Ishikawa (cell line): ENCODE measurements at regions not wholly inside any gene's neighbourhood (a gene's known extent, or its start where the extent isn't known, plus 50 kb on each side); places are given as distances from the start of the nearest gene placed in this dataset.

Experiments used
- CEBPB ChIP-seq: IDR thresholded peaks from 2 replicates; pipeline ENCODE4 v1.6.1; 2012
- CREB1 ChIP-seq: IDR thresholded peaks from 2 replicates; pipeline ENCODE4 v1.6.1; 2012; ENCODE audit warnings: low read depth
- EGR1 ChIP-seq: IDR thresholded peaks from 2 replicates; pipeline ENCODE4 v1.6.1; 2012
- EP300 ChIP-seq: IDR thresholded peaks from 2 replicates; pipeline ENCODE4 v1.6.1; 2012; ENCODE audit warnings: borderline replicate concordance
- FOXM1 ChIP-seq: IDR thresholded peaks from 2 replicates; pipeline ENCODE4 v1.6.1; 2012; ENCODE audit warnings: low read depth, borderline replicate concordance
- NFIC ChIP-seq: IDR thresholded peaks from 2 replicates; pipeline ENCODE4 v1.6.1; 2012
- RAD21 ChIP-seq: IDR thresholded peaks from 2 replicates; pipeline ENCODE4 v1.6.1; 2012; ENCODE audit warnings: low read depth
- TAF1 ChIP-seq: IDR thresholded peaks from 2 replicates; pipeline ENCODE4 v1.6.1; 2012; ENCODE audit warnings: low read depth, mild to moderate bottlenecking
- TCF12 ChIP-seq: IDR thresholded peaks from 2 replicates; pipeline ENCODE4 v1.6.1; 2012; ENCODE audit warnings: low read depth
- TEAD4 ChIP-seq: IDR thresholded peaks from 2 replicates; pipeline ENCODE4 v1.6.1; 2012
- YY1 ChIP-seq: IDR thresholded peaks from 2 replicates; pipeline ENCODE4 v1.6.1; 2012; ENCODE audit warnings: low read depth
- ZBTB7A ChIP-seq: IDR thresholded peaks from 2 replicates; pipeline ENCODE4 v1.6.1; 2012; ENCODE audit warnings: low read depth
- TF ChIP-seq, protein P1 (sequence below): IDR thresholded peaks from 2 replicates; pipeline ENCODE4 v1.6.1; 2012
- TF ChIP-seq, protein P2 (sequence below): IDR thresholded peaks from 2 replicates; pipeline ENCODE4 v1.6.1; 2012
- TF ChIP-seq, protein P3 (sequence below): IDR thresholded peaks from 2 replicates; pipeline ENCODE4 v1.6.1; 2012; ENCODE audit warnings: low read depth, mild to moderate bottlenecking

DNA sequence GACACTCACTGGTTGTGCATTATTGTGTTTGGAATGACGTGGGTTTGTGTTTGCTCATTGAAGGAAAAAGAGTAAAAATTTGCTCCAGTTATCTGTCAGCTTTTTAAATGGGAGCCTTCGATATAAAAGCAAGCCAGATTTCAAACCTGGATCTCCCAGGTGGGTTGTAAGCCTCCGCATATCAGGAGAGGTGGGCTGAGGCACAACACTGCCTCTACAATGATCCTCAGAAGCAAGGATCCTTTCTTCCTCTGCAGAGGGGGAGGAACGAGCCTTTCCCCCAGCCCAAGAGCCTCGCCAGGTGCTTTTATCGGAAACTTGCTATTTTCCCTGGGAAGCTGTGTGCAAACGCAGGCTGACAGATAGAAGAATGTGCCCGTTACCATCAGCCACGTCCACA is 331.0 kb upstream of the MGMT start:
- TF ChIP-seq EP300 (no peak), NFIC (no peak), EGR1 (no peak), RAD21 (no peak), CREB1 (no peak), FOXM1 (no peak), TEAD4 (no peak), ZBTB7A (no peak), YY1 (no peak), TCF12 (no peak), CEBPB (no peak), TAF1 (no peak)
- TF ChIP-seq, protein P1, sequence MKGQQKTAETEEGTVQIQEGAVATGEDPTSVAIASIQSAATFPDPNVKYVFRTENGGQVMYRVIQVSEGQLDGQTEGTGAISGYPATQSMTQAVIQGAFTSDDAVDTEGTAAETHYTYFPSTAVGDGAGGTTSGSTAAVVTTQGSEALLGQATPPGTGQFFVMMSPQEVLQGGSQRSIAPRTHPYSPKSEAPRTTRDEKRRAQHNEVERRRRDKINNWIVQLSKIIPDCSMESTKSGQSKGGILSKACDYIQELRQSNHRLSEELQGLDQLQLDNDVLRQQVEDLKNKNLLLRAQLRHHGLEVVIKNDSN = no peak
- TF ChIP-seq, protein P2, sequence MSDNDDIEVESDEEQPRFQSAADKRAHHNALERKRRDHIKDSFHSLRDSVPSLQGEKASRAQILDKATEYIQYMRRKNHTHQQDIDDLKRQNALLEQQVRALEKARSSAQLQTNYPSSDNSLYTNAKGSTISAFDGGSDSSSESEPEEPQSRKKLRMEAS = no peak
- TF ChIP-seq, protein P3, sequence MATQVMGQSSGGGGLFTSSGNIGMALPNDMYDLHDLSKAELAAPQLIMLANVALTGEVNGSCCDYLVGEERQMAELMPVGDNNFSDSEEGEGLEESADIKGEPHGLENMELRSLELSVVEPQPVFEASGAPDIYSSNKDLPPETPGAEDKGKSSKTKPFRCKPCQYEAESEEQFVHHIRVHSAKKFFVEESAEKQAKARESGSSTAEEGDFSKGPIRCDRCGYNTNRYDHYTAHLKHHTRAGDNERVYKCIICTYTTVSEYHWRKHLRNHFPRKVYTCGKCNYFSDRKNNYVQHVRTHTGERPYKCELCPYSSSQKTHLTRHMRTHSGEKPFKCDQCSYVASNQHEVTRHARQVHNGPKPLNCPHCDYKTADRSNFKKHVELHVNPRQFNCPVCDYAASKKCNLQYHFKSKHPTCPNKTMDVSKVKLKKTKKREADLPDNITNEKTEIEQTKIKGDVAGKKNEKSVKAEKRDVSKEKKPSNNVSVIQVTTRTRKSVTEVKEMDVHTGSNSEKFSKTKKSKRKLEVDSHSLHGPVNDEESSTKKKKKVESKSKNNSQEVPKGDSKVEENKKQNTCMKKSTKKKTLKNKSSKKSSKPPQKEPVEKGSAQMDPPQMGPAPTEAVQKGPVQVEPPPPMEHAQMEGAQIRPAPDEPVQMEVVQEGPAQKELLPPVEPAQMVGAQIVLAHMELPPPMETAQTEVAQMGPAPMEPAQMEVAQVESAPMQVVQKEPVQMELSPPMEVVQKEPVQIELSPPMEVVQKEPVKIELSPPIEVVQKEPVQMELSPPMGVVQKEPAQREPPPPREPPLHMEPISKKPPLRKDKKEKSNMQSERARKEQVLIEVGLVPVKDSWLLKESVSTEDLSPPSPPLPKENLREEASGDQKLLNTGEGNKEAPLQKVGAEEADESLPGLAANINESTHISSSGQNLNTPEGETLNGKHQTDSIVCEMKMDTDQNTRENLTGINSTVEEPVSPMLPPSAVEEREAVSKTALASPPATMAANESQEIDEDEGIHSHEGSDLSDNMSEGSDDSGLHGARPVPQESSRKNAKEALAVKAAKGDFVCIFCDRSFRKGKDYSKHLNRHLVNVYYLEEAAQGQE = no peak

DNA sequence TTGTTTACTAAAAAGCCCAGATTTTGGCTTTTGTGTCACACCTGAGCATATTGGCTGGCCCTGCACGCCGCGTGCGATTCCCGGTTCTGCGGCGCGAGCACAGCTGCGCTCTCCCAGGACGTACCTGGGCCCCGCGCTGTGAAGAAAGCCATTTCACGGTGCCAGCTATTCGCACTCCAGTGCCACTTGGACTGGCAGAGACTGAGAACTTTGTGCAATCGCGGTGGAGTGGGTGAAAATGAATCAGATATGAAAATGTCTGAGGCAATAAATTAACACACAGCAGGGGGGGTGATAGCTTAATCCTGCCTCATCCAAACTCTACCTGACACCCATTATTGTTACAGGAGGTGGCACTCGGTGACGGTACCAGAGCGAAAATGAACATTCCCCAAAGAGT is 330.1 kb upstream of the MGMT start:
- no peak for TF ChIP-seq CREB1
- no peak for TF ChIP-seq RAD21
- TF ChIP-seq, protein P2 = no peak
- TF ChIP-seq, protein P1 = no peak
- TF ChIP-seq EP300 = no peak
- no peak for TF ChIP-seq TEAD4
- TF ChIP-seq YY1 = no peak
- TF ChIP-seq TAF1 = no peak
- no peak for TF ChIP-seq TCF12
- no peak for TF ChIP-seq CEBPB
- TF ChIP-seq ZBTB7A = no peak
- TF ChIP-seq FOXM1 = no peak

DNA sequence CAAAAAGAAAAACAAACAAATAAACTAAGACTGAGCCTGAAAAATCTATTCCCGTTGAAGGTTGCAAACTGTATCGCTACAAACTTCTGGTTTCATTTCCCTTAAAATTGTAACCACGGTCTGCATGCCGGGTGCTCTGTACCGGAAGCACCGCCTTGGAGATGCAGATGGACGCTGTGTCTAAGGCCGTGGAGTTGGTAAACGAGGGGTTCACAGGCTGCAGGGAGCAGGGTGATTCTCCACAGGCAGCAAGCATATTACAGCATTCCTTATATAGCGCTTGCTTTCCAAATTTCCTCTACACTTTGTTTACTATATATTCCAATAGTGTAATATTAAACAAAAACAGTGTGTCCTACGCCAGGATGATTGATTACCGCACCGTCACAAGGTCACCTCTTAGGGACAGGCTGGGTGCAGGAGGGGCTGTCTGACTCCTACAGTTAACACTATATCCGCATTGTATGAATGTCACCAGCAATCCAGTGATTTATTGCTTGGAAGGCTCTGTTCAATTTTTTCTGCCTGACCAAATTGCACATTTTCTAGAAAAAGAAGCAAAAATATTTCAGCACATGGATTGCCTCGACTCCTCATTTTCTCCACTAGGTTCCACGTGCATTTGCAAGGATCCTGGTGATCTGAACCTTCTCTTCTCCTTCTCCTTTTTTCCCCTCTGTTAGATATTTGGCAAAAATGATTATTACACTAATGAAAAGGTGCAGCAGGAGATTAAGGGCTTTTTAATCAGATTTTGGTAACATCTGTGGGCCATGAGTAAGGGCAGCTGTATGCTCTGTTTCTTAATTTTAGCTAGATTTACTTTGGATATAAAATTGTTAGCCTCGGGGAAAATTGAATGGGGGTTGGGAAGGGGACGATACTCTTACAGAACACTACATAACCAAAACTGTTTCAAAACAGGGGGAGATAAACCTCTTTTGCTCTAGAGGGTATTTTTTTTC is 325.8 kb upstream of the MGMT start:
- TF ChIP-seq TCF12 = no peak
- TF ChIP-seq FOXM1 = no peak
- no peak for TF ChIP-seq NFIC
- TF ChIP-seq EP300 = no peak
- no peak for TF ChIP-seq CREB1
- TF ChIP-seq, protein P2 = no peak
- TF ChIP-seq, protein P3 = no peak
- no peak for TF ChIP-seq YY1
- TF ChIP-seq TEAD4 = no peak
- no peak for TF ChIP-seq RAD21
- no peak for TF ChIP-seq TAF1
- no peak for TF ChIP-seq EGR1
- no peak for TF ChIP-seq ZBTB7A
- TF ChIP-seq CEBPB = no peak
- TF ChIP-seq, protein P1 = no peak

DNA sequence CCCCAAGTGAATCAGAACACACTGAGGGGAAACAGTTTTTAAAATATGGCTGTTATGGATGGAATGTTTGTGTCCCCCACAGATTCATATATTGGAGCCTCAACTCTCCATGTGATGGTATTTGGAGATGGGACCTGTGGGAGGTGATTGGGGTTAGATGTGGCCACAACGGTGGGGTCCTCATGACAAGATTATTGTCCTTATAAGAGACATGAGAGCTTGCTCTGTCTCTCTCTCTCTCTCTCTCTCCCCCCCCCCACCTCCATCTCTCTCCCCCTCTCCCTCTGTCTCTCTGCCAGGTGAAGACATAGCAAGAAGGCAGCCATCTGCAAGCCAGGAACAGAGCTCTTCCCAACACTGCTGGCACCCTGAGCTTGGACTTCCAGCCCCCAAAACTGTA is 315.8 kb upstream of the MGMT start:
- TF ChIP-seq TAF1 (no peak), TEAD4 (no peak), YY1 (no peak), CREB1 (no peak), NFIC (no peak), FOXM1 (no peak), TCF12 (no peak)
- TF ChIP-seq, protein P3 = no peak
- TF ChIP-seq, protein P1 = no peak
